ENCODE measurements at regions not wholly inside any gene's neighbourhood (a gene's known extent, or its start where the extent isn't known, plus 50 kb on each side); places are given as distances from the start of the nearest gene placed in this dataset.

DNA sequence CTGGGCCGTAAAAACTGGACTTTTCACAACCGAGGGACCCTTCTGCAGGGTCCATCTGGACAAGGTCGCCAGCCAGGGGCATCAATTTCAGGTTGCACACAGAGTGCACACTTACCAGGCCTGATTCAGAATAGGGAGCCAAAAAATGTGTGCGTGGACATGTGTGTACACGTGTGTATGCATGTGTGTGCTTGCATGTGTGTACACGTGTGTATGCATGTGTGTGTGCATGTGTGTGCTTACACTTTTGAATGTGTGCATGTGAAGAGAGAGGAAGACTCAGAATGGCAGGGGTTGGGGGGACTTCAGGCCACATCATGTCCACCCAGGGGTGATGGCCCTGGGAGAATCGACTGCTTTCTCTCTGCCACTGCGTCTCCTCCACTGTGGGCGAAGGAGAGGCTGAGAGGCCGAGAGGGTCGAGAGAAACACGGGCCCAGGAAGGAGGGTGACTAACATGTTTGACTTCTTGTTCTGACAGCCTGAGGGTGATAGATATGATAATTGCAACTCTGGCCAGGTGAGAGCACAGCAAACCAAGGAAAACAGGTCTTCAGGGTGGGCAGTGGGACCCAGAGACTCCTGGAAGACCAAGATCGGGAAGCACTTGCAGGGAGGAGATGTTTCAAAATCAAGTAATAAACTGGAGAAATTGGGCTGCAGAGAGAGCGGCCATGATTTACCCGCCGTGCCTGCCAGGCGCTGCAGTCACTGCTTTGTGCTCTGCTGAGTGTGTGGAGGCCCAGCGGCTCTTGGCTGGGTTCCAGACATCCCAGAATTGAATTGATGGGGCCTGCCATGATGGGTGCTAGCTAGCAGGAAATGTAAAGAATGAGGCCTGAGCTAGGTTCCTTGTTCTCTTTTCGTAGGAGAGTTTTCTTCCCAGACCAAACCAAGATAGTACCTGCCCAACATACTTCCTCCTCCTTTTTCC is 310.8 kb downstream of the QKI start:
- DNase-seq (ENCODE audit: low read depth in 3 of 3, low spot score in 2 of 3), result no peak

DNA sequence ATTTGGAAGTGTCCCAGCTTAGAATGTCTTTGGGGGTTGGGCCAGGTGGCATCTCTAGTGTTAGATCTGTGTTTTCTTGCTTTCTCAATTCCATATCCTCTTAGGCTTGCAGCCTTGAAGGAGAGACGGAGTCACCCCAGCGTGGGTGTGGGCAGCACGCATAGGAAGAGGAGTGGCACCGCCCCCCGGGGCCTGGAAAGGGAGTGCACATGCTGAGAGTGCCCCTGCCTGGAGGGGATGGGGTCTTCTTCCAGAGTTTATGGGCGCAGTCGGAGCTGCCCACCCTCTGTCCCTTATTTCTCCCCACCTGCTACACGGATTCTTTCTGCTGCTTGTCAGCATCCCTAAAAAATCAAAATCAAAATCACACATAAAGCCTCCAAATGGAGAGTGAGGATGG is 309.7 kb downstream of the QKI start:
- DNase-seq (ENCODE audit: low read depth in 3 of 3, low spot score in 2 of 3), result no peak

DNA sequence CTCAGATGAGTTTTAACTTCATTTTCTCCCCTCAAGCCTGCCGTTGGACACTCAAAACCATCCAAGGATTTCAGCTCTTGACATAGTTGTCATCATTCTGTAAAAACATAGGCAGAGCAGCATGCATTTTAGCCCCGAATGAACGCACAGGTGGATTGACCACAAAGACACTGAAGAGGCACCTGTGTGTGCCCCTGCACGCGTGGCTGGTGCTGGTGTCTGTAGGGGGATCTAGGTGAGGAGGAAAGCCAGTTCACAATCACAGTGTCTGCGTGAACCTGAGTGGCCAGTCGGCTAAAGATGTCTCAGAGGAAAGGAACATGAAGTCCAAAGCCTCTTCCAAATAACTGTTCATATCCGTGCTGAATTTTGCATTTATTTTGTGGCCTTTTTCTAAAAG is 309.2 kb downstream of the QKI start:
- DNase-seq (ENCODE audit: low read depth in 3 of 3, low spot score in 2 of 3), result no peak

DNA sequence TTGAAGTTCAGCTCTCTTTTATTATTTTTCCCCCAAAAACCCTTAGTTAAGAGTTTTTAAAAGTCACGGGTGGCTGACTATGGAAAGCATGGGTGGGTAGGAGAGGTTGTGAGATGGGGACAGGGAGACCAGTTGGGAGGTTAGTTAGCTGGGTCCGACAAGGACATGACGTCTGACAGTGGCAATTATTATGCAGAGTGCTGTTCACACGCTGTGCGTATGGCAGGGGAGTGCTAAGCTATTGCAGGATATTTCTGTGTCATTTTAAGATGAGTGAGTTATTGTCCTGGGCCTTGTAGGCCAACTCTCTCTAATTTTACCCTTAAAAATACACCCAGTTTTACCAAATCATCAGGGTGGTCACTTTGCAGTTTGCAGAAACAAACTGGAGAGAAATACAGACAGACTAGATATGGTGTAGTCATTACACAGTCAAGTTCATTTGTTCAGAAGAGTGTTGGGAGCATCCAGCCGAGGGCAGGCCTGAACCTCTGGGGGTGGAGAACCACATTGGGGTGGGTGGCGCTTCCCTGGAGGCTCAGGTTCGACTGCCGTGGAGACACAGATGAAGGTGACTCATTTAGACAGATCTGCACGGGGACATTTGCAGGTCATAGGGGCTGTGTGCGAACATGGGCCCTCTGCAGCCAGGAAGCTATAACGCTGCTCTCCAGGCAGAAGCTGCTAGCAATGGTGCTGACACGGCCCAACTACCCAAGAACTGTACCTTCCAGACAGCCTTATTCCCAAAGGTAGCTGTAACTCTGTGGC is 307.6 kb downstream of the QKI start:
- no peak for DNase-seq (ENCODE audit: low read depth in 3 of 3, low spot score in 2 of 3)

DNA sequence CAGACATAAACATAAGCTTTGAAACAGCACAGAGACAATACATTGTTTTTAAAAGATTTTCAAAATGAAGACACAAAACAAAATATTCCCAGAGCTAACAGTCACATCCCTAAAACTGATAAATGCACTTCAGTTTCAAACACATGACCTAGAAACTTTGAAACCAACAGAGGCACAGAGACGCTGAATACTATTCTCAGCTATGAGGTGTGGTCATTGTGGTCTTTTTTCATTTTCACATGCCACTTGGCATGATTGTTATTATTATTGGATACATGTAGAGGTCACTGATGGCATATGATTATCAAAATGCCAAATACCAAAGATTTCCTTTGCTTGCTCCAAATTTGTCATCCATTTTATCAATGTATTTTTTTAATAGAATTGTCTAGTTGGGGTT is 306.9 kb downstream of the QKI start:
- DNase-seq (ENCODE audit: low read depth in 3 of 3, low spot score in 2 of 3), result no peak

DNA sequence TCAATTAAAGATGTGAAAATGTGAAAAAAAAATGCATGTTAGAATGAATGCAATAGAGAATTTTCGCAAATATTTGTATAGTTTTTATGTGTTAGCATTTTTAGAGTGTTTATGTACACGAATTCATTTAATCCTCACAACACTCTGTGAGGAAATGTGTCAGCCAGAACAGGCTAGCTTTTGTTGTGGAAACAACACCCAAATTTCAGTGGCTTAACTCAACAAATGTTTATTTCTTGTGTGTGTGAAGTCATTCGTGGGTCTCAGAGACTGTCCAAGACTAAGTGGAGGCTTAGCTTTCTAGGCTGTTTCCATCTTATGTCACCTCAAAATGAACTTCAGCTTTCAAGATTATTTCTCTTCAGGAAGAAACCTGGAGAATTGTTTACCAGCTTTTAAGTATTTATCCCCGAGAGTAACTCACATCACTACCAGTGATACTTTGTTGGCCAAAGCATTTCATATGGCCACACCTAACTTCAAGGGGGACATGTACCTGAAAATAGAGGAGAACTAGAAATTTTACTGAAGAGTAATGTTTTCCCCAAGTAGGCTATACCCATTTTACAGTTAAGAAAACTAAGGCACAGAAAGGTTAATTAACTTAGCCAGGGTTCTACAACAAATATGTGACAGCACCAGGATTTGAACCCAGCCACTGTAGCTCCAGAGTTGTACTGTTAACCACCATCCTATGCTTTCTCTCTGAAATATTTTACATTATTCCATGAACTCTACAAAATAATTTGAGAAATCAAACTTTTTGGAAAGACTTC is 306.1 kb downstream of the QKI start:
- no peak for DNase-seq (ENCODE audit: low read depth in 3 of 3, low spot score in 2 of 3)

DNA sequence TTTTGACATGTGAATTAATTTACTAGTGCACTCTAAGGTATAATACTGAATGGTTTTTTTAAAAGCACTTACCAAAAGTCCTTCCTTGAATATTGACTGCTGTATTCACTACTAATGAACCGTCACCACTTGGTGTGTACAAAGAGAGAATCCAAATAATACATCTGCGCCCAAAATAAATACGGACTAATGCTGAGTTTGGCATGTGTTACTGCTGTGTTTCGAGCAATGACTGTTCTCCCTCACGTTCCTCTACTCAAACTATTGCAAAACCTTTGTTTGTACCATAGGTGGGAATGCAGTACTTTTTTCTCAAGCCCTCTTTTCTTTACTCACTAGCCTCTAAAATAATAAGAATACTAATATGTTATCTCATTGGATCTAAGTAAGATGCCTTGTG is 305.5 kb downstream of the QKI start:
- no peak for DNase-seq (ENCODE audit: low read depth in 3 of 3, low spot score in 2 of 3)

DNA sequence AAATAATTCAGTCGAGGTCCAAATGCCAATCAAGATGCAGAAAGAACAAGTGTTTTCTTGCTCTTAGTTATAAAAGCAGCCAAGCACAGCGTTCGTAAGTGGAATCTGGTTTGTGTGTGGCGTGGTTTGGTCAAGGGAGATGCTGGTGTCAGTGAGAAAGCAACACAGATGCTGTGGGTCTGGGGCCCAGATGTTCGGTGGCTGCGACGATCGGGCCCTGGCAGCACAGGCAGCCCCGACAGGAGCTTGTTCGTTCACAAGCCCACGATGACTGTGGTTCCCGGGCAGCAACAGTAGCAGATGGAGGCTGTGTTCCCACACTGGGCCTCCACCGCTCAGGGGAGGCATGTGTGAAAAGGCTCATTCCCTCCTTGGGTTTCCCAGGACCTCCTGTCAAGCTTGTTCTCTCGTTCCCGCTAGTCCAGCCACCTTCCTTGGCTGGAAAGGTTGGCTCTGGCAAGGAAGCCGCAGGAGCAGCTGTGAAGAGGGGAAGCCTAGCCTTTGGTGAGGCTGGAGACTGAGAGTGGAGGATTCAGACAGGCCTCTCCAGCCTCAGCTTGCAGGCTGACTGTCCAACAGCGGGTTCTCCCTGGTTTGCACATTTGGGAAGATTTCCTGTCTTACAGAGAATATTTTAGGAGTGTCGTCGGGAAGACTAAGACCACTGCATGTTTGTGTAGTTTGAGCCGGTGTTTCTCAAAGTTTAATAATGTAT is 304.7 kb downstream of the QKI start:
- no peak for DNase-seq (ENCODE audit: low read depth in 3 of 3, low spot score in 2 of 3)

DNA sequence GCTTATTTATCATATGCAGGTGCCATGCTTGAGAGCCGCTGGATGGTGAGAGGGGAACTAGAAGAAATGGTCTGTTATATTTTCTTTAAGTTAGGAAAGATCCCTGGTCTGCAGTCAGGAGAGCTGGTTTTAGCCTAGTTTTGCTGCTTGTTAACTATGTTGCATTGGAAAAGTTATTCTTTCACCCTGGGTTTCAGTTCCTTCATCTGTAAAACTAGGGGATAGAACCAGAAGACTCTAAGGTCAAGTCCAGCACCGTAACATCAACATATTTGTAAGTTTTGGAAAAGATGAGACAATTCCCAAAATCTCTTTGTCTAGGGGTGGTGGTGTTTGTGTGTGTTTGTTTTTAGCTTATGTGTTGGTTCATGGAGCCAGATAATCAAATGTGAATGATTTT is 304.0 kb downstream of the QKI start:
- DNase-seq (ENCODE audit: low read depth in 3 of 3, low spot score in 2 of 3), result no peak

DNA sequence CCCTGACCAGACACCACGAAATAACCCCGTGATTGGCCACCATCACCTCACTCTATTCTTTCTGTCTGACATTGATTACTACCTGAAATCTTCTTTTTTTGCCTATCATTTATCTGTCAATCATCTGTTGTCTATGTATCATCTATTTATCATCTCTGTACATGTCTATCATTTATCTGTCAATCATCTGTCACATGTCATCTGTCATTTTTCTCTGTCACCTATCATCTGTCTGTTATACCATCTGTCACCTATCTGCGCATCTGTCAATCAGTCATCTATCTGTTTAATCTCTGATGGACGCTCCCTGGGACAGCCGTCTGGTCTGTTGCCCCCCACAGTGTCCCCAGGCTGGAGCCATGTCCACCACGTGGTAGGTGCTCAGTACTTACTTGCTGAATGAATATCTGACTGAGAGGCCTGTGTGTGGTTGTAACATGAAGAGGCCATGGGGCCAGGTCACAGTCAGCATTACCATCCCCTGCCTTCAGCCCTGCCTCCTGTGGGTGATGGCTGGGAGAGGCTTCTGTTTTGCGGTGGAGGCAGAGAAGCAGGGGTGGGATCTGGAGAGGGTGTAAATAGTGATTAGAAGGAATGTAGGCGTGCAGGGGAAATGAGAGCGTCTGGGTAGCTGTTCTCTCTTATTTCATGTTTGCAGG is 302.7 kb downstream of the QKI start:
- DNase-seq (ENCODE audit: low read depth in 3 of 3, low spot score in 2 of 3), result no peak

DNA sequence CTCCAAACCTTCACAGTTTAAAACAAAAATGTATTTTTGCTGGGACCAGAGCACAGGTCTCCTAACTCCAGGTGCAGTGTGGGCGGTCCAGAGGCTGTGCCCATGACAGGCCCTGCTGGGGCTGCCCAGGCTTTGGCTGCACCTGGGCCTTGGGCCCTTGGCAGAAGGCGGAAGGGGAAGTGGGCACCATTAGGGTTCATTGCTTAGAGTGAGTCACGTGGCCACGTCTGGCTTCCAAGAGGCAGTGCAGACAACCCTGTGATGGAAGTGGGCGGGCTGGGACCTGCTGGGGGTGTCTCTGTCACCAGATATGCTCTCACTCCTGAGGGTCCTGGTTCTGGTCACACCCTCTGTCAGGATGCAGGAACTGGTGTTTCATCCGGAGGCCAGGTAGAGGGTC is 302.2 kb downstream of the QKI start:
- no peak for DNase-seq (ENCODE audit: low read depth in 3 of 3, low spot score in 2 of 3)

DNA sequence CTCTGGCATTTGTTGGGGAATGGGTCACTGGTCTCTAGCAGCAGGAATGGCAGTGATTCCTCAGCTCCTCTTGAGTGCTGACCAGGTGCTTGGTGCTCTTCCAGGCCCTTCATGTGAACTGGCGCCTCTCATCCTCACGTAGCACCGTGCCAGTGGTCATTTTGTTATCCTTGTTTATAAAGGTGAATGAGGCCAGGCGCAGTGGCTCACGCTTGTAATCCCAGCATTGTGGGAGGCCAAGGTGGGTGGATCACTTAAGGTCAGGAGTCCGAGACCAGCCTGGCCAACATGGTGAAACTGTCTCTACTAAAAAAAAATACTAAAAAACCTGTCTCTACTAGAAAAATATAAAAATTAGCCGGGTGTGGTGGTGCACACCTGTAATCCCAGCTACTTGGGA is 301.3 kb downstream of the QKI start:
- DNase-seq (ENCODE audit: low read depth in 3 of 3, low spot score in 2 of 3), result no peak

DNA sequence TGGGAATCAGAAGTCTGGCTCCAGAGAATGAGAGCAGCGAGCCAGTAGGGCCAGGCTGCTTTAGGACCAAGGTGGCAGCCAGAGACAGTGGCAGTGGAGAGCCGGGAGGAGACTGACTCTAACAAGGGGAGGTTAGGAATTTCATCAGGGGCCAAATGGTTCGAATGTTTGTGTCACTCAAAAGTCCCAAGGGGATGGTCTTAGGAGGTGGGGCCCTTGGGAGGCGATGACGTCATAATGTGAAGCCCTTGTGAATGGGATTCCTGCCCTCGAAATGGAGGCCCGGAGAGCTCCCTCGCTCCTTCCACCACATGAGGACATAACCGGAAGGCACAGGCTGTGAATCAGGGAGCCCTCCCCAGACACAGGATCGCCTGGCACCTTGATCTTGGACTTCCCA is 299.7 kb downstream of the QKI start:
- DNase-seq (ENCODE audit: low read depth in 3 of 3, low spot score in 2 of 3), result no peak

DNA sequence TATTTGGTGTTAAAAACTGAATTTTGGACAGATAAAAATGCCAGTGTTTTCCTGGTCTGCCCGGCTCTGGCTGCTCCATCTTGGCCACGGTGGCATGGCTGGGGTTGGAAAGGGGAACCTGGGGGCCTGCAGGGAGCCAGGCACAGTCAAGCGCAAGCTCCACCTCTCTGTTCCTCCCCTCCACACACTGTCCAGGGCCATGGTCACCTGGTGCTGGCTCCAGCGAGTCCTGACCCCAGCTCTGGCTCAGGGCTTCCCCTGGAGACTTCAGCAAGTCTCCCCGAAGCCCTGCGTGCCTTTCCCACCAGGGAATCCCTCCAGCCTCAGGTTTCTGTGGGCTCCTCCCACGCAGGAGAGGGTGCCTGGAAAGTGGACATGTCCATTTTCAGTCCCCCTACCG is 298.5 kb downstream of the QKI start:
- no peak for DNase-seq (ENCODE audit: low read depth in 3 of 3, low spot score in 2 of 3)

DNA sequence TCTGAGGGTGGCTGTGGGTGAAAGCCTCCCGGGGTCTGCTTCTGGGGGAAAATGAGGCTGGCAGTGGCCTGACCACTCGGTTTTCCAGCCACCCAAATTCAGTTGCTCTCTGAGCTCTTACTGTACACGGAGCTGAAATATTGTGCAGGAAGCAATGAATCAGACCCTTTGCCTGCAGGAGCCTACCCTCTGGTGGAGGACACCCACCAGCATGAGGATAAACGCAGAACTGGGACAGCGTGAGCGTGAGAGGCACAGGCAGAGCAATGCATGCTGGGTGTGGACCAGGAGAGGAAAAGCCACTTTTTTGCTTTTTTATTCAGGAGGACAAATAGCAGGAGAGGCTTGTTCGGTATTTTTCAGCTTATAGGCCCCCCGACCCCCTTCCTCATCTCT is 298.0 kb downstream of the QKI start:
- no peak for DNase-seq (ENCODE audit: low read depth in 3 of 3, low spot score in 2 of 3)

DNA sequence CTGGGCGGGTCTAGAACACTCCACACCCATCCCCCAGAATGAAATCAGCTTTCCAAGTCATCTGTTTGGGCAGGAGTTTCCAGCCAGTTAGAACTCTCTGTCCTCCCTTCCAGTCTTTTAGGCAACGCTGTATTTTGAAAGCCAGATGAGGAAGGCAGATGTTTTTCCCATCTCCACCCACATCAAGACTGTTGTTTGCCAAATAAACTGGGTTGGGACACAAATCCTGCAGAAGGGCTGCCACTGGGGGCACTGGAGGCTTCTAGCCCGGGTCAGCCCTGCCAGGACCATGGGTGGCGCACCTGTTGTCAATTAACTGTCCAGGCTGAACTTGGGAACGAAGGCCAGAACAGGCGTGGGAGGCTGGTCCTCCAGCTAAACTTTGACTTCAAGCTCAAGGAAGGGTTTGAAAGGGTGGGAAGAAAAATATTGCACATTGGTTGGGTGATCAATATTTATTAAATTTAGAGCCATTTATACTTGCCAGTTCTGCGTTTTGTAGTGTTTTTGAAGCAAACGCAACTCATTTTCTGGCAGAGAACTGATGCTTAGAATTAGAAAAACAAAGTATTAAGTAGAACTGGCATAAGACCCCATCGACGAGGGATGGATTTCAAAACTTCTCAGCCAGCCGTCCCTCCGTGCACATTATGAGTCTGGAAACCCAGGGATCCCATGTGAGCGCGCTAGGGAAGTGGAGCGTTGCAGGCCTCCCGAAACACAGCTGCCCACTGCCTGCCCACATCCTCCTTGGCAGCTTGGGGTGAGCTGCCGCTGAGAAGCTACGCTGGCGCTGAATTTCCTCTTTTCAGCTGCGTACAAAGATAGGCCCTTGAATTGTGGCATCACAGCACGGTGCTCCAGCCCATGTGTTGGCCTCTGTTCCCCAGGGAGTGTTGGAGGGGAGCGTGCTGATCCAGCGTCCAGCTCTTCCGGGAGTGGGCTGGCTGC is 297.4 kb downstream of the QKI start:
- DNase-seq (ENCODE audit: low read depth in 3 of 3, low spot score in 2 of 3), result no peak

DNA sequence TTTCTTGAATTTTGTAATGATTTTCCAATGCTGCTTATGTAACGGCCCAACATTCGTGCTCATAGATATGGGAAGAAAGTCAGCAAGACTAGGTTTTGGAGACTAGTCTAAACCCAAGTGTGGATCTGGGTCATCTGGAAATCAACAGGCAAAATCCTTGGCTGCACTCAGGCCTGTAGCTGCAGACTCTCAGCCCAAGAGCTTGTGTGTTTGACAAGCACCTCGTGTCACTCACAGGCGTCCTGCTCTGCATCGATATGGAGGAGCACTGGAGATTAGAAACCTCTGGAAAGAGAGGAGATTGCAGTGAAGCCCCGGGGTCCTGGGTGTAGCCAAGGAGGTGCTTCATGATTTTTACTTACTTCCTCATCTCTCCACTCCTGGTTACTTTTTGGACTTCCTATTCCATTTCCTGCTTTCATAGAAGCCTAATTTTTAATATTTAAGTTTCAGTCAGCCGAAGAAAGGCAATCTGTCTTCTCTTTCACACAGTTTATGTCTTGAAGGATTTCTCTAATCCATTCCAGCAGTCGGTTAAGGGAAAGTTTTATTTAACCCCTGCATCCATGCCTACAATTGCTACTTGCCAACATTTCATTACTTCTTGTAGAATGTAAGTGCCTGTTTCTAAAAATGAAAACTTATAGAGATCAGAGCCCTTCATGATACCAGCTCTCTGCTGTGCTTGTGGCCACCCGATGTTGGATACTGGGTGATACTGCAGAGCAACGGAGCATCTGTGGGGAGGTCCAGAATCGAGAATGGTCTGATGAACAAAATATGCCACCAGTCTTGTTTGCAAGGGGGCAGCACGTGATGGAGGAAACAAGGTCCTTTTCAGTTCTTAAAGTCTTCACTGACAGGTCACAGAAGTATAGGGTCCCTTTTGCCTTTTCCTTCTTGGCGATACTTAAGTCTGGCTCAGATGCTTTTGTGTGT is 296.3 kb downstream of the QKI start:
- DNase-seq (ENCODE audit: low read depth in 3 of 3, low spot score in 2 of 3), result no peak

DNA sequence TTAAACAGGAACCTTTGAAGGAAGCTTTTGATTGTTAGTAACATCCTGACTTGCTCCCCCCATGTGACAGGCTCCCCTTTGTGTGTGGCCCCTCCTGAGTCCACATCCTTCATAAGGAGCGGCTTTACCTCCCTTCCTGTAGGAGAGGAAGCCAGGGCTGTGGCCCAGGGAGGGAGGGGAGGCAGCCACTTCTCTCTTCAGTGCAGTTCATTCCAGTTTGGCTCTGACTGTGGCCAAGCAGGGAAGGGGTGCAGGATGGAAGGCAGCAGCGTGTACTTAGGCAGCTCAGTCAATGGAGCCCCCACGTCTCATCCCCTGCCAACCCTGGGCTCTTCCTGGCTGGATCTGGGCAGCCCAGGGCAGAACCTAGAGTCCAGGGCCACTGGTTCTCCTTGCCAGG is 295.2 kb downstream of the QKI start:
- DNase-seq (ENCODE audit: low read depth in 3 of 3, low spot score in 2 of 3), result no peak

All from right renal cortex interstitium (tissue), 3 donors.